Trophoblast cell (in vitro differentiated cells and primary cell): ENCODE measurements at regions not wholly inside any gene's neighbourhood (a gene's known extent, or its start where the extent isn't known, plus 50 kb on each side); places are given as distances from the start of the nearest gene placed in this dataset.

Experiments used
- DNase-seq, 2 donors: peaks; one replicate each; pipeline ENCODE4 v3.0.0-alpha.2; 2016
- H2AFZ ChIP-seq: 2 replicates; pipeline ENCODE4 v1.6.1; 2013; ENCODE audit warnings: low read length, moderate library complexity, mild to moderate bottlenecking; ENCODE audit not compliant: insufficient read depth, poor library complexity
- H2AK5ac ChIP-seq: 2 replicates; pipeline ENCODE4 v1.6.1; 2013; ENCODE audit warnings: mild to moderate bottlenecking, low read length
- H2BK120ac ChIP-seq: 2 replicates; pipeline ENCODE4 v1.6.1; 2013; ENCODE audit warnings: low read length, mild to moderate bottlenecking, moderate library complexity; ENCODE audit not compliant: insufficient read depth, poor library complexity
- H2BK12ac ChIP-seq: 2 replicates; pipeline ENCODE4 v1.6.1; 2013; ENCODE audit warnings: mild to moderate bottlenecking, low read length, moderate library complexity
- H2BK5ac ChIP-seq: 2 replicates; pipeline ENCODE4 v1.6.1; 2013; ENCODE audit warnings: low read length, low read depth, moderate library complexity, mild to moderate bottlenecking; ENCODE audit not compliant: poor library complexity
- H3K14ac ChIP-seq: 2 replicates; pipeline ENCODE4 v1.6.1; 2013; ENCODE audit warnings: mild to moderate bottlenecking, low read length
- H3K18ac ChIP-seq: 2 replicates; pipeline ENCODE4 v1.6.1; 2013; ENCODE audit warnings: mild to moderate bottlenecking, low read length
- H3K23ac ChIP-seq: 2 replicates; pipeline ENCODE4 v1.6.1; 2013; ENCODE audit warnings: low read length
- H3K27ac ChIP-seq: 2 replicates; pipeline ENCODE4 v1.5.1; 2013; ENCODE audit warnings: low read depth, mild to moderate bottlenecking, inconsistent platforms, low read length, moderate library complexity
- H3K27me3 ChIP-seq: 2 replicates; pipeline ENCODE4 v1.6.1; 2013; ENCODE audit warnings: inconsistent platforms, mild to moderate bottlenecking, low read length, moderate library complexity; ENCODE audit not compliant: insufficient read depth
- H3K36me3 ChIP-seq, 2 experiments: 1 replicate in 1 of 2; 2 replicates in 1 of 2; pipeline ENCODE4 v1.6.1; 2013; ENCODE audit warnings: low read length in 2 of 2, mild to moderate bottlenecking in 2 of 2, moderate library complexity in 1 of 2; ENCODE audit not compliant: insufficient read depth in 2 of 2, control insufficient read depth in 1 of 2
- H3K4ac ChIP-seq: 2 replicates; pipeline ENCODE4 v1.6.1; 2013; ENCODE audit warnings: low read depth, mild to moderate bottlenecking, low read length, moderate library complexity
- H3K4me1 ChIP-seq, 2 experiments: 1 replicate in 1 of 2; 2 replicates in 1 of 2; pipeline ENCODE4 v1.6.1; 2013; ENCODE audit warnings: low read length in 2 of 2, mild to moderate bottlenecking in 2 of 2, moderate library complexity in 1 of 2; ENCODE audit not compliant: insufficient read depth in 2 of 2, control insufficient read depth in 1 of 2
- H3K4me2 ChIP-seq: 2 replicates; pipeline ENCODE4 v1.6.1; 2013; ENCODE audit warnings: inconsistent platforms, mild to moderate bottlenecking, low read length, moderate library complexity
- H3K4me3 ChIP-seq: 2 replicates; pipeline ENCODE4 v1.5.1; 2013; ENCODE audit warnings: mild to moderate bottlenecking, low read depth, low read length, inconsistent platforms
- H3K79me1 ChIP-seq: one replicate; pipeline ENCODE4 v1.6.1; 2013; ENCODE audit warnings: low read length
- H3K79me2 ChIP-seq: 2 replicates; pipeline ENCODE4 v1.6.1; 2013; ENCODE audit warnings: low read length, mild to moderate bottlenecking; ENCODE audit not compliant: control insufficient read depth, insufficient read depth, poor library complexity
- H3K9ac ChIP-seq: 2 replicates; pipeline ENCODE4 v1.6.1; 2013; ENCODE audit warnings: mild to moderate bottlenecking, low read length
- H3K9me3 ChIP-seq: 2 replicates; pipeline ENCODE4 v1.6.1; 2013; ENCODE audit warnings: low read depth, mild to moderate bottlenecking, control low read depth, inconsistent platforms, low read length; ENCODE audit not compliant: insufficient read depth
- H4K12ac ChIP-seq: 2 replicates; pipeline ENCODE4 v1.6.1; 2013; ENCODE audit warnings: low read depth, mild to moderate bottlenecking, low read length, moderate library complexity
- H4K8ac ChIP-seq: 2 replicates; pipeline ENCODE4 v1.6.1; 2013; ENCODE audit warnings: low read depth, mild to moderate bottlenecking, low read length, moderate library complexity
- H4K91ac ChIP-seq: one replicate; pipeline ENCODE4 v1.6.1; 2013; ENCODE audit warnings: low read depth, mild to moderate bottlenecking, low read length, moderate library complexity
- WGBS: extraction: QIAGEN DNeasy Blood & Tissue Kit; methylation state at CpG from one replicate; pipeline ENCODE4 v1.1.7; 2013; ENCODE audit warnings: missing lambda C conversion rate; ENCODE audit not compliant: insufficient read length, insufficient coverage; ENCODE audit errors: extremely low coverage; 5-methylcytosine and 5-hydroxymethylcytosine counted together

DNA sequence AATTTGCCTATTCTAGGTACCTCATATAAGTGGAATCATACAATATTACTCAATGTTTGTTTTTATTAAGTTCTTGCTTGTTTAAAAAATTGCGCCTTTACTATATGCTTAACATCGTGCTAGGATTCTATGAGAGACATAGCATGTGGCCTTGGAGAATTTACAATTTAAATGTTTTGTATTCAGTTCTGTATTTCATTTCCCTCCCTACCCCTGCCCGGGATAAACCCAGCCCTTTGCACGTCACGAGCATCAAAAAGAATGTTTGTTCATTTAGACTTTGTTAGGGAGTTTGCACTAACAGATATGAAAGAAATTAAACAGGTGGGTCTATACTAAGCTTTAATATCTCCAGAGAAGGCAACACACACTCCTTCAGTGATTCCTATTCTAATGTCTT, 75.7 kb downstream of the C18orf54 start:
- Histone ChIP-seq H4K91ac (no peak overlapping the region), H2AK5ac (no peak overlapping the region), H3K79me1 (no peaks in the 10 kb centered on the region), H3K36me3 (no peaks in the 10 kb centered on the region), H3K4ac (no peak overlapping the region), H3K23ac (no peak overlapping the region), H3K18ac (no peak overlapping the region), H2BK120ac (no peak overlapping the region), H3K9ac (no peak overlapping the region), H3K9me3 (no peaks in the 10 kb centered on the region), H3K27me3 (no peaks in the 10 kb centered on the region), H2BK12ac (no peak overlapping the region), H2BK5ac (no peak overlapping the region), H3K14ac (no peak overlapping the region), H3K4me1 (no peaks in the 10 kb centered on the region), H4K12ac (no peak overlapping the region), H3K4me3 (no peak overlapping the region), H3K79me2 (no peaks in the 10 kb centered on the region), H2AFZ (no peak overlapping the region), H4K8ac (no peak overlapping the region), H3K4me2 (no peak overlapping the region), H3K27ac (no peak overlapping the region)
- no CpG with 5 or more reads among the region's 5 CpGs for WGBS
- no peak for DNase-seq

DNA sequence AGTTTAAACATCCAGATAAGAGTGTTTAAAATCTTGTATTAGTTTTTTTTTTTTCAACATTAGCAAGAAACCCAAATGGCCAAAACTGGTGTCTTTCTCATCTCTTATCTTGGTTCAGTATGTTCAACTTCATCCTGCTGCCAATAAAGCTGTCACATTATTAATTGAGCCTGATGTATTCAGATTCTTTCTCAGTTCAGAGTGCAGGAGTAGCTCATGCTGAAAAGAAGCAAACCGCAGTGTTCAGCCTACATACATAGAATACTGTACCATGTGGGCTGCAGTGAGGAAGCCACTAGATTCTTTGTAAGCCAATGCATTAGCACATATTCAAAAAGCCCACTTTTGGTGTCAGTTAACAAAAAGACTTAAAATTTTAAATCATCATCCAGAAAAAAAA, 76.2 kb downstream of the C18orf54 start:
- H2BK5ac ChIP-seq: no peak overlapping the region
- no peak for DNase-seq
- H2BK120ac ChIP-seq: no peak overlapping the region
- no CpG with 5 or more reads among the region's 1 CpG for WGBS
- H3K4me2 ChIP-seq: no peak overlapping the region
- H3K27me3 ChIP-seq: no peaks in the 10 kb centered on the region
- H3K79me1 ChIP-seq: no peaks in the 10 kb centered on the region
- H4K8ac ChIP-seq: no peak overlapping the region
- no peak overlapping the region for H3K9ac ChIP-seq
- H3K36me3 ChIP-seq: no peaks in the 10 kb centered on the region
- no peak overlapping the region for H4K12ac ChIP-seq
- no peak overlapping the region for H2AFZ ChIP-seq
- H3K23ac ChIP-seq: no peak overlapping the region
- H3K4me3 ChIP-seq: no peak overlapping the region
- H4K91ac ChIP-seq: no peak overlapping the region
- H3K4ac ChIP-seq: no peak overlapping the region
- no peak overlapping the region for H3K18ac ChIP-seq
- no peak overlapping the region for H2AK5ac ChIP-seq
- H2BK12ac ChIP-seq: no peak overlapping the region
- no peak overlapping the region for H3K27ac ChIP-seq
- no peaks in the 10 kb centered on the region for H3K9me3 ChIP-seq
- no peaks in the 10 kb centered on the region for H3K79me2 ChIP-seq
- no peak overlapping the region for H3K14ac ChIP-seq
- H3K4me1 ChIP-seq: no peaks in the 10 kb centered on the region

DNA sequence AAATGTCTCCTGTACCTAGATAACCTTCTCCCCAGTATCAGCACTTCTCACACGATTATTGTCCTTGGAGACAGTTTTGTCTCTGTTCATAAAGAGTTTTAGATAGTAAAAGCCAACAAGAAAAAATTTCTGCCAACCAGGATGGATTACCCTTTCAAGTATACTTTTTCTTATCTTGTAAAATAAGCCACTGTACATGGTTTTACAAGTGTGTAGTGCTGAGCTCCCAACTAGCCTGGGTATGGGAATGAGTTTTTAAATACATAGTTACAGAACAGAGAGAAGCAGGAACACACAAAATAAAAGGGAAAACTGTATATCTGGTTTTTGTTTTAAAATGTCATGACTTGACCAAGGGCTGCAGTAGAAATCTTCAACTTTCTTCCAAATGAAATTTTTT, 76.7 kb downstream of the C18orf54 start:
- Histone ChIP-seq H3K9me3 (no peaks in the 10 kb centered on the region), H3K9ac (no peak overlapping the region)
- WGBS: no CpG with 5 or more reads among the region's 1 CpG

DNA sequence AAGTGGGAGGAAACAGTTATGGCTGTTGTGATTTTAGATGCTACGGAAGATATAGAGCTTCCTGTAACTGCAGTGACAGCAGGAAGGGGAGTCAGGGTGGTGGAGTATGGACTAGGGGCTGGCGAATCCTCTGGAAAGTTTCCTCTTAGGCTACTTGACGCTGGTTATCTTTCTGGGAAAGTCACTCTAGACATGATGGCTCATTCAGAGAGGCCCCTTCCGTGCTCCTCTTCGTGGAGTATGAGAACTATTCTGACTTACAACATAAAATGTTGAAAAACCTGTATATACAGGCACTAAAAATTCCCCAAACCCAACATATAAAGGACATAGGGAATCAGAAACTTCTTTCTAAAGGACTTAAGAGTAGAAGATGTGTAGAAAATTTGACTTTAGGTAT, 78.8 kb downstream of the C18orf54 start:
- Histone ChIP-seq H3K18ac (no peak overlapping the region), H3K27ac (no peak overlapping the region), H4K91ac (no peak overlapping the region), H3K23ac (no peak overlapping the region), H3K4me2 (no peak overlapping the region), H3K9me3 (no peaks in the 10 kb centered on the region), H3K27me3 (no peaks in the 10 kb centered on the region), H2AFZ (no peak overlapping the region), H3K79me1 (no peaks in the 10 kb centered on the region), H3K4me3 (no peak overlapping the region), H3K9ac (no peak overlapping the region), H2BK12ac (no peak overlapping the region), H2BK120ac (no peak overlapping the region), H3K14ac (no peak overlapping the region), H2BK5ac (no peak overlapping the region), H4K8ac (no peak overlapping the region), H3K4ac (no peak overlapping the region), H3K4me1 (no peaks in the 10 kb centered on the region), H3K79me2 (no peaks in the 10 kb centered on the region), H2AK5ac (no peak overlapping the region), H3K36me3 (no peaks in the 10 kb centered on the region), H4K12ac (no peak overlapping the region)
- no CpG with 5 or more reads among the region's 5 CpGs for WGBS
- DNase-seq: peak; percentile 82 to 91

More for the DNA sequence above, 76.7 kb downstream of the C18orf54 start:
- no peak overlapping the region for H3K23ac ChIP-seq
- no peaks in the 10 kb centered on the region for H3K79me1 ChIP-seq
- no peak overlapping the region for H2BK12ac ChIP-seq
- H3K27ac ChIP-seq: no peak overlapping the region
- no peak overlapping the region for H2AK5ac ChIP-seq
- no peaks in the 10 kb centered on the region for H3K79me2 ChIP-seq
- no peaks in the 10 kb centered on the region for H3K27me3 ChIP-seq
- H3K4ac ChIP-seq: no peak overlapping the region
- no peak overlapping the region for H3K4me2 ChIP-seq
- no peak overlapping the region for H4K91ac ChIP-seq
- no peak overlapping the region for H2BK5ac ChIP-seq
- H3K4me1 ChIP-seq: no peaks in the 10 kb centered on the region
- H4K12ac ChIP-seq: no peak overlapping the region
- no peak overlapping the region for H4K8ac ChIP-seq
- no peaks in the 10 kb centered on the region for H3K36me3 ChIP-seq
- no peak overlapping the region for H3K18ac ChIP-seq
- H3K14ac ChIP-seq: no peak overlapping the region
- no peak overlapping the region for H2BK120ac ChIP-seq
- DNase-seq: no peak
- no peak overlapping the region for H3K4me3 ChIP-seq
- no peak overlapping the region for H2AFZ ChIP-seq
